GM19023 (cell line): ENCODE measurements at regions not wholly inside any gene's neighbourhood (a gene's known extent, or its start where the extent isn't known, plus 50 kb on each side); places are given as distances from the start of the nearest gene placed in this dataset.

Source experiments
- ATAC-seq: cut with Tn5 transposase; IDR thresholded peaks from one replicate; pipeline ENCODE4 v1.9.1; 2021; ENCODE audit warnings: mild to moderate bottlenecking, moderate library complexity; ENCODE audit not compliant: unreplicated experiment

- ATAC-seq = no peak
These were observed 242.2 kb upstream of the PPP2R2D start for GRCh38 chr10:131658476-131659110.

DNA sequence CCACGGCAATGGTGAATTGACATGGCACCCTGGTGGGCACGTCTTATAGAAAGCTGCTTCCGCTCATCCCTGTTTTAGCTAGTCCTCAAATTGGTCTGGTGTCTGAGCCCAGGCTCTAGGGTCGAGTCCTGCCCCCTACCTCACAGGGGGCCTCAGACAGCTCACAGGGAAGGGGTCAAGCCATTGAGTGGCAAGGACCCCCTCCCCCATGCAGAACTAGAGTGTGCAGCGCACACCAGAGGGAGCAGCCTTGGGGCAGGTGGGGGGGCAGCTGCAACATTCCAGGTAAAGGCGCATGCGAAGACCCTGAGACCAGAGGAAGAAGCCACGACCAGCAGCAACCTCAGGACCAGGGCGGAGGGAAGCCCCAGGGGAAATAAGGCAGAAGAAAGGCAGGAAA is 240.4 kb upstream of the PPP2R2D start:
- no peak for ATAC-seq

- no peak for ATAC-seq
These were observed 238.0 kb upstream of the PPP2R2D start for GRCh38 chr10:131662851-131663250.

- no peak for ATAC-seq
These were observed 237.5 kb upstream of the PPP2R2D start for GRCh38 chr10:131663351-131663750.

- no peak for ATAC-seq
These were observed 234.7 kb upstream of the PPP2R2D start for GRCh38 chr10:131666091-131666490.

DNA sequence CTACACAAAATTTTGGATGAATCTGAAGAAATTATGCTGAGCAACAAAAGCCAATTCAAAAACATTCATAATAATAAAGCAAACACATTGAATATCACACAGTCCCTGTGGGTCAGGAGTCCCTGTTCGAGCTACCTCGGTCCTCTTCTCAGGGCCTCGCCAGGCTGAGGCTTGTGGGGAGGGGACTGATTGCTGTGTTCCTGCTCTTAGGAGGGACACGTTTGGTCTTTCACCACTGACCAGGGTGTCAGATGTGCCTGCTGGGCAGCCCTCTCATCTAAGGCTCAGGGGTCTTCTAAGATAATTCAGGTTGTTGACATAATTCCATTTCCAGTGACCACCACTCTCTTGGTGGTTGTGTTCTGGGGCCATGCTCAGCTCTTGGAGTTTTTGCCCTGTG is 233.8 kb upstream of the PPP2R2D start:
- no peak for ATAC-seq

DNA sequence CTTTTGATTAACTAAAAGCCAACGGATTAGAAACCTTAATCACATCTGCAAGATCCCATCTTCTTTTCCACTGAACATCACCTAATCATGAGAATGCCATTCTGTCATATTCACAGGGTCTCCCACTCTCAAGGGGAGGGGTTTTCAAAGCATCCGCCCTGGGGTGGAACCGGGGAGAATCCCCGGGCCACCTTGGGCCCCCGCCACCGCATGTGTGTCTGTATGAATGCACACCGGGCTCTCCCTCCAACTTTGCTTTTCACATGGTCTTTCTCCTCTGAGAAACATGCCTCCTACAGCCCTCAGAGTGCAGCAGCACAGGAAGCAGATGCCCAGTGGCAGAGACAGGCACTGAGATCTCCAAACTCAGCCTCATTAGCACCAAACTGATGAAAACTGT is 233.2 kb upstream of the PPP2R2D start:
- ATAC-seq = no peak

DNA sequence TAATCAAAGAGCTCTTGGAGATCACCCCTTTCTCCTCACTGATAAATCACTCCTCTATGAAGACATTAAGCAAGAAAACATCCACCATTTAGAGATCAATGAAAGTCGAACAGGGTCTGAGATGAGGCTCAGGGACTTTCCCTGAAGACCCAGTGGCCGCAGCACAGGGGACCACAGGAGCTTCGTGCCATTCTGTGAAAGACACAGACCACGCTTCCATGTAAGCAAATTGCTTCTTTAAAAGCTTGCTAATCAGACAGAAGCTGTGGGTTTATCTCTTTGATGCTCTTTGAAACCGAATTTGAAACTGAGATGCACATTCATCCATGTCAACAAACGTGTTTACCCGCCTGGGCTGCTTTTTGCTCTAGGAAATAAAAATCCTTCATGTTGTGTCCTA is 231.9 kb upstream of the PPP2R2D start:
- ATAC-seq = no peak

DNA sequence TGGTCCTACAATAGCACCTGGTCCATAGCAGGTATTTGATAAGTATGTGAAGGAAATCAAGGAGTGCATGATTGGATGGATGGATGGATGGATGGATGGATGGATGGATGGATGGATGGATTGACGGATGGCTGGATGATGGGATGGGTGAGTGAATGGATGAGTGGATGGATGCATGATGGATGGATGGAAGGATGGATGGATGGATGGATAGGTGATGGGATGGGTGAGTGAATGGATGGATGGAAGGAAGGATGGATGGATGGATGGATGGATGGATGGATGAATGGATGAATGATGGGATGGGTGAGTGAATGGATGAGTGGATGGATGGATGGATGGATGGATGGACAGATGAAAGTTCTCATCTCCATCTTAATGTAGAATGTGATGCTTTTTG is 231.0 kb upstream of the PPP2R2D start:
- ATAC-seq = no peak

- no peak for ATAC-seq
These were observed 230.5 kb upstream of the PPP2R2D start for GRCh38 chr10:131670341-131670740.

DNA sequence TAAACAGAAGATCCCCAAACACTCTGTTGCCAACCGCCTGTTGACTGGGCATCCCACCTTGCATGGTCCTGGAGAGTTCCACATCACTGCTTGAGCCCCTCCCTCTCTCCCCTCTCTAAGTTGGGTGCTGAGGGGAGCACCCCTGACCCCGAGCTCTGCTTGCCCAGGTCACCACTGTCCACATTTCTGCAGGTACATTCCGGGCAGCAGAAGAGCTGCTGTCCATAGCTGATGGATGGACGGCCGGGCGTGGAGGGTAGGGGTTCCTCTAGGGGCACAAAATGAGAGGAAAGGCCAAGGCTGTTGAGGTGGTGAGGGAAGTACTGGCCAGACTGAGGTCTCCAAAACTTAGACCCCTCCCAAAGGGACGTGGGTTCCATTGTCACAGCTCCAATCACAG is 227.4 kb upstream of the PPP2R2D start:
- no peak for ATAC-seq

- no peak for ATAC-seq
These were observed 226.7 kb upstream of the PPP2R2D start for GRCh38 chr10:131674130-131674529.

- ATAC-seq = no peak
These were observed 225.7 kb upstream of the PPP2R2D start for GRCh38 chr10:131675104-131675503.

DNA sequence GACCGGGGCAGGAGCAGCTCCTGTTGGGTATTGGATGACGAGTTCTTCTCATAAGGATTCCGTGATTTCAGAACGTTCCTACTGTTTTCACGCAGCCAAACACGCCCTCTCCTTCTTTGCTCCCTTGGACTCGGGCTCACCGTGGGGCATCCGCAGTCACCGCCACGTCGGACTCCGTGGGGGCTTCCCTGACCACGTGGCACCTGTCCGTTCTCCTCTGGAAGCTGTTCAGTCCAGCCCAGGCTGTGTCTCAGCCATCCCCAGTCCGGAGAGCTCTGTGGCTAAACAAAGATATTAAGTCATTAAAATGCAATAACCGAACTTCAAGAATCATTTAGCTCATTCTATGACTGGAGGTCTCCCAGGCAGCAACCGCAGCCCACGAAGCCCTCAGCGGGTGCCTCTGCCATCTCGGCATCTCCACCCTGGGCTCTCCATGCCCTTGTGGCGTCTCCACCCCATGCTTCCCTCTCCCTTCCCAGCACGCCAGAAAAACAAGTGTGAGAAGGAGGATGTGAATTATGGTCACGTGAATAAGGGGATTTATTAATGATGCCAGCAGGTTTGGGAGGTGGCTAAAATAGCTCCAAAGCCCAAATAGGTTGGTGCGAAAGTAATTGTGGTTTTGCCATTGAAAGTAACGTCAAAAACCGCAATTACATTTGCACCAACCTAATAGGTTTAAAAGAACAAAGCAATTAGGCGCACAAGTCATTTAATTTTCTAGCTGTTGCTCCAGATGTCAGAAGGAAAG is 224.6 kb upstream of the PPP2R2D start:
- ATAC-seq = no peak

GRCh38 chr10:131676800-131677421 is 223.9 kb upstream of the PPP2R2D start:
- no peak for ATAC-seq

GRCh38 chr10:131677671-131678070 is 223.1 kb upstream of the PPP2R2D start:
- no peak for ATAC-seq

DNA sequence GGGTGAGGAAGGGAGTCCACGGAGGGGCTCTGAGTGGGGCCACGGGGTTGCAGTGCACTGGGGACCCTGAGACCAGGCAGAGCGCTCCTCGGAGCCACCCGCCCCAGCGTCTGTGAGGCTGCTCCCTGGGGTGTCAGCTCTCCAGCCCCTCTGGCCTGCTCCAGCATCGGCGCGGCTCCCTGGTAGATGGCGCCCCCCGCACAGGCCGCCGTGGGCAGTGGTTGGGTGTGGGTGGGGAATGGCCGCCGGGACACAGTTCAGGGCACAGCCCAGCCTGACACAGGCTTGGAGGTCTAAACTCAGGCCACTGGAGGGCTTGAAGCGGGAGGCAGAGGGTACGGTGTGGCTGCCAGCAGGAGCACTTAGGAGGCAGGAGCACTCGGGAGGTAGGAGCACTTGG is 222.6 kb upstream of the PPP2R2D start:
- ATAC-seq = no peak

DNA sequence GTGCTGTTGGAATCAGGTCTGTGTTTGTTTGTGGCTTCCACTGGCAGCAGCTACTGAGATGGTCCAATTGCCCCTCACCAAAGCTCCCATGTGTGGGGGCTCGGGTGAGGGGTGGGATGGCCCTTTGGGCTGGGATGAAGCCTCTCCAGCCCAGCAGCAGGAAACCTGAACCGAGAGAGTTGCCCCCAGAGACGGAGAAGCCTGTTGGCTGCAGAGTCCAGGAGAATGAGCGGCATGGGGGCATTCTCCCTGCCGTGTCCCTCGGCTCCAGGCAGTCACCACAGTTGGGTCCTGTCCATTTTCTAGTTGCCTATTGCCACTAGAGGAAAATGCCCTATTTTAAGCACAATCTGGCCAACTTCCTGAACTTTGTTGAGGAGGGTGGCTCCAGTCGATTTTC is 222.2 kb upstream of the PPP2R2D start:
- ATAC-seq = no peak

DNA sequence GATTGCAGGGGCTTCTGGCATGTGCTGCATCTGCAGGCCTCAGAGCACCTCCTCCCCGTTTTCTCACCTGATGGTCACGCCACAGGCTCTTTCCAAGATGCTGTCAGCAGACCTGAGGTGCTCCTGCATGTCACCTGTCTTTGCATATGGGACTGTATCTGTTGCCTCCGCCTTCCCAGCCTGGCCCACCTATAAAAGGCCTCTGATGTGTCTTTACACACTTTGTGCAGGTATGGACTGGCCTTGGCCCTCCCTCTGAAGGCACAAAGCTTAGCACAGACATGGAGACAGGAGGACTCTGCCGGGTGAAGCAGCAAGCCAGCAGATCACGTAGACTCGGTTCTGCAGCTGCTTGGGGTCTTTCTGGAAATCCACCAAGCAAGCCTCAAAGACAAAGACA is 220.9 kb upstream of the PPP2R2D start:
- ATAC-seq = no peak

DNA sequence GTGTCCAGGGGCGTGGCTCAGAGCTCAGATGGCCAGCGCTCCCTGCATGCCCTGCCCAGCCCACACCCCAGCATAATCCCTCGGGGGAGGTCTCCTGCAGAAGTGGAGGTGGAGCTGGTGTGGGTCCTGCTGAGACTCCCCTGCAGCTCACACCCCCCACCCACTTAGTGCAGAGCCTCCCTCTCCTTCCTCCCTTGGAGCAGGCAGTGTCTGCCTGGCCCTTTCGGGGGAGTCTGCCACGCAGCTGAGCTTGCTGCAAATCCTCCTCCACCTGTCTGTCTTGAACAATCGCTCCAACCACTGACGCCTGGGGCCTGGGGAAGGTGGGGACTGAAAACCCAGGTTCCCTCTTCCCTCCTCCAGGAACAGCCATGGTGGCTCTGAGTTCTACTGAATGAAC is 219.7 kb upstream of the PPP2R2D start:
- no peak for ATAC-seq

- ATAC-seq = no peak
These were observed 219.2 kb upstream of the PPP2R2D start for GRCh38 chr10:131681656-131682055.

DNA sequence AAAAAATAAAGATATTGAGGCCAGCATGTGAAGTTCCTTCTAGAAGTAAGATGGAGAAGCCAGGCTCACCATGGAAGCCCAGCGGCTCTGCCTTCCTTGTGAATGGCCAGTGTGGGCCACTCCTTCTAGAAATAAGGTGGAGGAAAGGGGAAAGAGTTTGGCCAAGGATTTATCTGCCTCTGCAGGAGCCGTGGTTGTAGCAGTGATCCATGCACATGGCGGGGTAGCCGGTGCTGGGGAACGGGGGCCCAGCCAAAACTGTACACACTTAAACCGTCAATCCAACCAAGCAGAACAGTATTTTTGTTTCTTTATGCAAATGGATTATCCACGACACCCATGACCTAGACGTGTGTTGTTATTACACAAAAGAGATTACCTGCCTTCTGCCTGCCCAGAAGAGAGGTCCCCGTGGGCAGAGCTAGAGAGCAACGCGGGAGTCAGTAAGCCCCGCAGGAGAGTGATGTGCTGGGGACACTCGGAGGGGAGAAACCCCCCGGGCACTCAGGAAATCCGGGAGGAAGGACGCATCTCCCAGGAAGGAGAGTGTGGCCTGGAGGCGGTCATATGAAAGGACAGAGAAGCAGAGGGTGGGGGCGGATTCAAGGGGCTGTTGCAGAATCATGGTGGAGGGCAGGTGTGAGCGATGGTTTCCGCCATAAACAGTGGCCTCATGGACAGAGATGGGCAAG is 218.4 kb upstream of the PPP2R2D start:
- no peak for ATAC-seq
